H1 (cell line): ENCODE measurements at regions not wholly inside any gene's neighbourhood (a gene's known extent, or its start where the extent isn't known, plus 50 kb on each side); places are given as distances from the start of the nearest gene placed in this dataset.
A peak's percentile ranks its signal among the peaks of the same experiment; 100 is the strongest.

Experiments
- CTCF ChIA-PET: fragments of 300-600 bp; sonication (Branson Sonifier 250); formaldehyde crosslinking; loops from one replicate; lab custom pipeline; 2021; ENCODE audit not compliant: partially characterized antibody; lab: Charles Lee
- POLR2A ChIA-PET: fragments of 300-600 bp; sonication (Branson Sonifier 250); formaldehyde crosslinking; loops from one replicate; lab custom pipeline; 2021; ENCODE audit warnings: inconsistent platforms; ENCODE audit not compliant: partially characterized antibody; lab: Charles Lee
- DNase-seq, 2 experiments: peaks; one replicate each; pipeline versions ENCODE4 v3.0.0 to v3.0.0-alpha.2; 2010 to 2022; ENCODE audit warnings: low spot score in 2 of 2, low read depth in 1 of 2, mixed read lengths in 1 of 2
- FAIRE-seq: peaks from 2 replicates; lab custom pipeline; 2011; peaks lifted over from hg19 to GRCh38; lab: Jason Lieb, UNC
- H2AFZ ChIP-seq: 2 replicates; pipeline ENCODE4 v1.8.1; 2012; ENCODE audit warnings: low read length, inconsistent platforms
- H2AK5ac ChIP-seq: 2 replicates; pipeline ENCODE4 v1.6.1; 2013; ENCODE audit warnings: low read depth, low read length
- H2BK120ac ChIP-seq: replicated peaks from 2 replicates; pipeline ENCODE3; 2013; ENCODE audit warnings: low read depth, low read length, inconsistent platforms
- H2BK12ac ChIP-seq: 2 replicates; pipeline ENCODE4 v1.6.1; 2013; ENCODE audit warnings: low read depth, low read length
- H2BK15ac ChIP-seq: 2 replicates; pipeline ENCODE4 v1.6.1; 2013; ENCODE audit warnings: low read length
- H2BK20ac ChIP-seq: 2 replicates; pipeline ENCODE4 v1.6.1; 2013; ENCODE audit warnings: low read length
- H2BK5ac ChIP-seq: 2 replicates; pipeline ENCODE4 v1.6.1; 2013; ENCODE audit warnings: low read depth, low read length
- H3K14ac ChIP-seq: 2 replicates; pipeline ENCODE4 v1.6.1; 2013; ENCODE audit warnings: inconsistent platforms; ENCODE audit not compliant: insufficient read length
- H3K18ac ChIP-seq: 2 replicates; pipeline ENCODE4 v1.6.1; 2013; ENCODE audit warnings: low read length; ENCODE audit errors: extremely low read depth
- H3K23ac ChIP-seq: 2 replicates; pipeline ENCODE4 v1.6.1; 2013; ENCODE audit warnings: inconsistent platforms; ENCODE audit not compliant: insufficient read length
- H3K23me2 ChIP-seq: 2 replicates; pipeline ENCODE4 v1.6.1; 2013; ENCODE audit warnings: low read depth, low read length
- H3K27ac ChIP-seq: 2 replicates; pipeline ENCODE4 v1.6.1; 2011; ENCODE audit warnings: low read depth, low read length, inconsistent platforms
- H3K27me3 ChIP-seq, 4 experiments: replicated peaks in 1 of 4; 1 replicate in 1 of 4; 2 replicates in 3 of 4; pipeline versions ENCODE4 v1.6.1 to v1.8.1; 2011 to 2013; ENCODE audit warnings: low read length in 3 of 4, mild to moderate bottlenecking in 3 of 4, inconsistent platforms in 2 of 4, mixed read lengths in 2 of 4, moderate library complexity in 1 of 4; ENCODE audit not compliant: control insufficient read depth in 3 of 4, insufficient read depth in 3 of 4; ENCODE audit errors: extremely low read depth in 1 of 4
- H3K36me3 ChIP-seq, 4 experiments: 2 replicates each; pipeline versions ENCODE4 v1.6.1 to v1.8.1; 2011 to 2013; ENCODE audit warnings: mild to moderate bottlenecking in 4 of 4, low read length in 3 of 4, moderate library complexity in 2 of 4, control low read depth in 1 of 4, inconsistent platforms in 1 of 4; ENCODE audit not compliant: insufficient read depth in 4 of 4, control insufficient read depth in 2 of 4
- H3K4ac ChIP-seq: replicated peaks from 2 replicates; pipeline ENCODE3; 2013; ENCODE audit warnings: low read length, low read depth, mixed read lengths, inconsistent platforms; ENCODE audit not compliant: insufficient read length
- H3K4me1 ChIP-seq, 4 experiments: replicated peaks in 1 of 4; 1 replicate in 1 of 4; 2 replicates in 3 of 4; pipeline versions ENCODE4 v1.6.1 to v1.8.1; 2011 to 2013; ENCODE audit warnings: low read length in 3 of 4, inconsistent platforms in 2 of 4, mixed read lengths in 1 of 4; ENCODE audit not compliant: insufficient read depth in 4 of 4, control insufficient read depth in 3 of 4
- H3K4me2 ChIP-seq, 2 experiments: 2 replicates each; pipeline versions ENCODE4 v1.6.1 to v1.8.1; 2011 to 2013; ENCODE audit warnings: low read depth in 2 of 2, low read length in 2 of 2, control low read depth in 1 of 2, inconsistent platforms in 1 of 2, mild to moderate bottlenecking in 1 of 2; ENCODE audit not compliant: insufficient read depth in 1 of 2
- H3K4me3 ChIP-seq, 4 experiments: fragments of 200-600, 300-600 bp in 1 of 4; sonication (generic), shearing (Covaris generic), sonication (Bioruptor Twin) in 1 of 4; 2 replicates each; pipeline versions ENCODE4 v1.5.1 to v1.8.1; 2011 to 2016; ENCODE audit warnings: low read length in 4 of 4, low read depth in 3 of 4, control low read depth in 2 of 4, inconsistent platforms in 2 of 4, mild to moderate bottlenecking in 2 of 4, mixed read lengths in 1 of 4, moderate library complexity in 1 of 4; ENCODE audit not compliant: insufficient read depth in 2 of 4; ENCODE audit errors: extremely low read depth in 1 of 4
- H3K56ac ChIP-seq: replicated peaks from 2 replicates; pipeline ENCODE3; 2013; ENCODE audit warnings: low read depth, mild to moderate bottlenecking, mixed read lengths, low read length, inconsistent platforms; ENCODE audit not compliant: insufficient read length
- H3K79me1 ChIP-seq: 2 replicates; pipeline ENCODE4 v1.6.1; 2013; ENCODE audit warnings: low read depth, low read length, control low read depth
- H3K79me2 ChIP-seq, 2 experiments: 2 replicates each; pipeline versions ENCODE4 v1.6.1 to v1.8.1; 2012 to 2013; ENCODE audit warnings: low read length in 2 of 2, mild to moderate bottlenecking in 2 of 2, inconsistent platforms in 1 of 2; ENCODE audit not compliant: insufficient read depth in 2 of 2, control insufficient read depth in 1 of 2
- H3K9ac ChIP-seq, 4 experiments: replicated peaks in 1 of 4; 1 replicate in 1 of 4; 2 replicates in 3 of 4; pipeline versions ENCODE4 v1.6.1 to v1.8.1; 2011 to 2013; ENCODE audit warnings: low read depth in 3 of 4, low read length in 3 of 4, control low read depth in 2 of 4, mild to moderate bottlenecking in 2 of 4, moderate library complexity in 2 of 4, inconsistent platforms in 1 of 4; ENCODE audit errors: extremely low read depth in 1 of 4
- H3K9me3 ChIP-seq, 2 experiments: 2 replicates each; pipeline versions ENCODE4 v1.6.1 to v1.8.1; 2012 to 2013; ENCODE audit warnings: mild to moderate bottlenecking in 2 of 2, moderate library complexity in 2 of 2, control low read depth in 1 of 2, inconsistent platforms in 1 of 2, low read depth in 1 of 2, low read length in 1 of 2, mixed read lengths in 1 of 2; ENCODE audit not compliant: insufficient read depth in 2 of 2
- H4K20me1 ChIP-seq, 2 experiments: replicated peaks in 1 of 2; 2 replicates each; pipeline versions ENCODE3 to v1.8.1; 2011 to 2013; ENCODE audit warnings: inconsistent platforms in 2 of 2, low read length in 2 of 2, mild to moderate bottlenecking in 1 of 2; ENCODE audit not compliant: insufficient read depth in 2 of 2, control insufficient read depth in 1 of 2
- H4K5ac ChIP-seq: 2 replicates; pipeline ENCODE4 v1.6.1; 2013; ENCODE audit warnings: low read length, low read depth, mixed read lengths, inconsistent platforms; ENCODE audit not compliant: insufficient read length
- H4K8ac ChIP-seq: 2 replicates; pipeline ENCODE4 v1.8.0; 2013; ENCODE audit warnings: mild to moderate bottlenecking, moderate library complexity, low read length, inconsistent platforms; ENCODE audit not compliant: insufficient read depth; ENCODE audit errors: extremely low read depth
- H4K91ac ChIP-seq: replicated peaks from 2 replicates; pipeline ENCODE3; 2013; ENCODE audit warnings: low read length, mixed read lengths, inconsistent platforms; ENCODE audit not compliant: insufficient read length
- ATF2 ChIP-seq: IDR thresholded peaks from 2 replicates; pipeline ENCODE4 v1.6.1; 2012; ENCODE audit warnings: low read length, inconsistent platforms
- ATF3 ChIP-seq: IDR thresholded peaks from 2 replicates; pipeline ENCODE4 v1.6.1; 2011; ENCODE audit warnings: low read depth, mild to moderate bottlenecking, low read length; ENCODE audit not compliant: insufficient read depth
- EZH2 ChIP-seq: fragments of 200-600 bp; sonication (generic); IDR thresholded peaks from 2 replicates; pipeline ENCODE4 v1.7.1; 2012; ENCODE audit warnings: low read depth, mild to moderate bottlenecking, moderate library complexity, low read length, inconsistent platforms; ENCODE audit not compliant: severe bottlenecking
- GABPA ChIP-seq: IDR thresholded peaks from 2 replicates; pipeline ENCODE4 v1.6.1; 2011; ENCODE audit warnings: mild to moderate bottlenecking, low read length, moderate library complexity, borderline replicate concordance; ENCODE audit not compliant: insufficient read depth
- NRF1 ChIP-seq: IDR thresholded peaks from 2 replicates; pipeline ENCODE4 v1.6.1; 2011; ENCODE audit warnings: mild to moderate bottlenecking, low read depth, low read length, improper control_type of control experiment
- SIX5 ChIP-seq: IDR thresholded peaks from 2 replicates; pipeline ENCODE4 v1.6.1; 2011; ENCODE audit warnings: mild to moderate bottlenecking, low read depth, low read length
- SP1 ChIP-seq: IDR thresholded peaks from 2 replicates; pipeline ENCODE4 v1.6.1; 2011; ENCODE audit warnings: low read depth, low read length
- SRF ChIP-seq: IDR thresholded peaks from 2 replicates; pipeline ENCODE4 v1.6.1; 2011; ENCODE audit warnings: mild to moderate bottlenecking, low read depth, low read length, moderate library complexity
- TAF1 ChIP-seq: IDR thresholded peaks from 2 replicates; pipeline ENCODE4 v1.6.1; 2011; ENCODE audit warnings: mild to moderate bottlenecking, low read depth, low read length
- TAF7 ChIP-seq: optimal IDR thresholded peaks from 2 replicates; pipeline ENCODE3; 2011; ENCODE audit warnings: low read depth, mild to moderate bottlenecking, inconsistent platforms, low read length, moderate library complexity, borderline replicate concordance
- ZNF274 ChIP-seq: IDR thresholded peaks from 2 replicates; pipeline ENCODE4 v1.7.0; 2012; ENCODE audit warnings: low read length, borderline replicate concordance; ENCODE audit errors: extremely low read depth
- WGBS, 2 experiments: shearing (Covaris generic) in 1 of 2; methylation state at CpG; one replicate each; pipeline versions ENCODE4 v1.1.6 to v1.1.7; 2013 to 2015; ENCODE audit warnings: low lambda C conversion rate in 2 of 2, mixed read lengths in 2 of 2, inconsistent platforms in 1 of 2, low coverage in 1 of 2, missing lambda C conversion rate in 1 of 2; ENCODE audit not compliant: insufficient replicate concordance in 2 of 2, insufficient coverage in 1 of 2, insufficient read length in 1 of 2; ENCODE audit errors: extremely low coverage in 1 of 2, missing lambda C conversion rate in 1 of 2; 5-methylcytosine and 5-hydroxymethylcytosine counted together
- TF ChIP-seq, protein P1 (sequence below): IDR thresholded peaks from 2 replicates; pipeline ENCODE4 v1.6.1; 2012; ENCODE audit warnings: inconsistent platforms

DNA sequence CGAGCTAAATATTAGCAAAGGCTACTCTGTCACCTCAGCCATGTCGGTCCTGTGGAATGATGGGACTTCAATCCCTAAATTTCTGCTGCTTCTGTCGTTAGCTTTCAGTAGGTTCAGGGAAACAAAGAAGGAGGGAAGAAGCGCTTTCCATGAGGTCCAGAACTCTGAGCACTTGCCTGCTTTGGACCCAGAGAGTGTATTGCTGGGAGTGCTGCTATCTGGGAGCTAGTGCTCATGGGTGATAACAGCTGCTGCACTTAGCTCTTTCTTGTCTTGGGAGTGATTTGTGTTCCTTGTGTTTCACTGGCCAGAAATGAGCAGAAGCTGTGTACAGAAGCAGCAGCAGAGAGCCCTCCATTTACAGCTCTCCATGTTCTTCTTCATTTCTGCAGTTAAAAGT lies 369.8 kb downstream of the DIPK2A start:
- no peak overlapping the region for H3K23ac ChIP-seq
- no peak overlapping the region for H4K5ac ChIP-seq
- no peak overlapping the region for H2AK5ac ChIP-seq
- H4K91ac ChIP-seq, result no peak overlapping the region
- ChIA-PET CTCF (interaction anchor here (0.8 kb wide), 2 partner anchors 10 to 296 kb away, joined by 3 read pairs; no protein-coding TSS in a partner anchor), POLR2A (no interaction called here)
- 88% methylated on average over 4 of the region's 4 CpGs; no CpG with 5 or more reads in 1 of the 2 experiments for WGBS, 2 experiments
- FAIRE-seq (no peak), DNase-seq (no peak)
- no peak overlapping the region for H3K56ac ChIP-seq
- H3K27me3 ChIP-seq, result no peaks in the 10 kb centered on the region
- H3K4ac ChIP-seq, result no peak overlapping the region
- no peak overlapping the region for H2BK120ac ChIP-seq
- H2AFZ ChIP-seq, result peak overlapping the region; percentile 91
- no peak overlapping the region for H2BK5ac ChIP-seq
- H3K36me3 ChIP-seq, result no peaks in the 10 kb centered on the region
- no peak overlapping the region for H3K18ac ChIP-seq
- H3K27ac ChIP-seq, result no peak overlapping the region
- no peaks in the 10 kb centered on the region for H3K23me2 ChIP-seq
- H2BK12ac ChIP-seq, result no peak overlapping the region
- peaks cover 0 to 2% (median 0%) of the 10 kb centered on the region in 4 experiments; a peak in 2 of 7 replicates for H3K4me1 ChIP-seq
- no peak overlapping the region for H4K8ac ChIP-seq
- no peak overlapping the region for H3K14ac ChIP-seq
- no peaks in the 10 kb centered on the region for H3K9me3 ChIP-seq
- no peak overlapping the region for H2BK15ac ChIP-seq
- no peak overlapping the region for H3K9ac ChIP-seq
- H3K79me2 ChIP-seq, result no peaks in the 10 kb centered on the region
- H3K4me3 ChIP-seq, result no peak overlapping the region
- H3K79me1 ChIP-seq, result no peaks in the 10 kb centered on the region
- no peak overlapping the region for H3K4me2 ChIP-seq
- H2BK20ac ChIP-seq, result no peak overlapping the region
- H4K20me1 ChIP-seq, result no peaks in the 10 kb centered on the region
- TF ChIP-seq, protein P1, sequence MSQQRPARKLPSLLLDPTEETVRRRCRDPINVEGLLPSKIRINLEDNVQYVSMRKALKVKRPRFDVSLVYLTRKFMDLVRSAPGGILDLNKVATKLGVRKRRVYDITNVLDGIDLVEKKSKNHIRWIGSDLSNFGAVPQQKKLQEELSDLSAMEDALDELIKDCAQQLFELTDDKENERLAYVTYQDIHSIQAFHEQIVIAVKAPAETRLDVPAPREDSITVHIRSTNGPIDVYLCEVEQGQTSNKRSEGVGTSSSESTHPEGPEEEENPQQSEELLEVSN, result no peak
- TF ChIP-seq GABPA (no peak), ZNF274 (no peak), SIX5 (no peak), NRF1 (no peak), ATF2 (no peak), SRF (no peak), EZH2 (no peak), TAF1 (no peak), ATF3 (no peak), SP1 (no peak), TAF7 (no peak)
